Inflammatory macrophage treated with lipopolysaccharide for 4 hours (primary cell): ENCODE measurements at regions not wholly inside any gene's neighbourhood (a gene's known extent, or its start where the extent isn't known, plus 50 kb on each side); places are given as distances from the start of the nearest gene placed in this dataset.

Experiments used
- DNase-seq: peaks from one replicate; pipeline ENCODE4 v3.0.0-alpha.2; 2020

DNA sequence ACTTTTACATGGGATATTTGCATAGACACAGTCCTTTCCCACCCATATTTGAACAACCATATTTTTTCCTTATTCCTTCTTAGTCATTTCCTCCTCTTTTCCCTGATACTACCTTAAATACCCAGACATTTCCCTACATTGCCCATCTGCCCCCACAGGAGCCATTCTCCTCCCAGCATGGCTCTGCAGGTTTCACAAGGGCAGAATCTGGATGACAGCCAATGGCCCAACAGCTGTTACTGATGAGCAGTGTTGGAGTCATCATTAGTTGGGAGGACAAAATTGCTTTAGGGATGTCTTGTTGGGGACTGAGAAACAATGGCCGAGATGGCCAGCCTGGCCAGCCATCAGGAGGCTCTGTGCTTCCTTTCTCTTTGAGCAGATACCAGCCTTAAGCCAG, 209.5 kb downstream of the KLF5 start:
- no peak for DNase-seq

DNA sequence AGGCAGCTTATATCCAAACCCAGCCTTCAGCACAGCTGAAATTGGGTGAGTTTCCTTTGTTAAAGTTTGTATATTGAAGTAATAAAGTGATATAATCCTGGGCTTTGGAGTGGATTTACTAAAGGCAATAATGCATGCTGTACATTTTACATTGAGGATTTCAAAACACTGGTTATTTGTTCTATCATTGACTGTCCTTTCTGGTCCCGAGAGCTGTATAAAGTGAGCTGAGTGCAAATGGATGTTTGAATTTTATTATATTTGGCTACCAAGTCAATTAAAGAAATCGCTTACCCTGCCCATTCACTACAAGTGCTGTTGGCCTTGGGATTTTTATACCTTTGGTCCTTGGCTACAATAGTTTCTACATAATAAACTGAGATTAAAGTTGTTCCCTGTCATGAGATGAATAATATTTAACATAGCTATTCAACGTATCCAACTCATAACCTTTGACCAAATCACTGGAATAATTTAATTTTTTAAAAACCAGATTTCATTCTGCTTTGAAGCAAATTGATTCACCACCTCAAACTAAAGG, 207.9 kb downstream of the KLF5 start:
- DNase-seq = no peak

DNA sequence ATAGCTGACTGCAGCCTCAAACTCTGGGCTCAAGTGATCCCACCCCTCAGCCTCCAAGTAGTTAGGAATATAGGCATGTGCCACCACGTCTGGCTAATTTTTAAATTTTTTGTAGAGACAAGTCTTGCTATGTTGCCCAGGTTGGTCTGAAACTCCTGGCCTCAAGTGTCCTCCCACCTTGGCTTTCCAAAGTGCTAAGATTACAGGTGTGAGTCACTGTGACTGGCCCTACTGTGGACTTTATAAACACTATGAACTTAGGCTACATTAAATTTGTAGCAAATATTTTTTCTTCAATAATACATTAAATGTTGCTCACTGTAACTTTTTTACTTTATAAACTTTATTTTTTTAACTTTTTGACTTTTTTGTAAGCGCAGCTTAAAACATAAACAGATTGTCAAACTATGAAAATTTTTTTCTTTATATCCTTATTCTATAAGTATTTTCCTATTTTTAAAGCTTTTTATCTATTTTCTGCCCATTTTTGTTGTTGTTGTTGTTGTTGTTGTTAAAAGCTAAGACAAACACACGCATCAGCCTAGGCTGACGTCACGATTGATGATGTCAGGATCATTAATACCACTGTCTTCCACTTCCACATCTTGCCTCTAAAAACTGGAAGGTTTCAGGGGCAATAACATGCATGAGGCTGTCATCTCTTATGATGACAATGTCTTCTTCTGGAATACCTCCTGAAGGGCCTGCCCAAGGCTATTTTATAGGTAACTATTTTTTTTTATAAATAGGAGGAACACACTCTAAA, 204.2 kb downstream of the KLF5 start:
- DNase-seq = no peak

DNA sequence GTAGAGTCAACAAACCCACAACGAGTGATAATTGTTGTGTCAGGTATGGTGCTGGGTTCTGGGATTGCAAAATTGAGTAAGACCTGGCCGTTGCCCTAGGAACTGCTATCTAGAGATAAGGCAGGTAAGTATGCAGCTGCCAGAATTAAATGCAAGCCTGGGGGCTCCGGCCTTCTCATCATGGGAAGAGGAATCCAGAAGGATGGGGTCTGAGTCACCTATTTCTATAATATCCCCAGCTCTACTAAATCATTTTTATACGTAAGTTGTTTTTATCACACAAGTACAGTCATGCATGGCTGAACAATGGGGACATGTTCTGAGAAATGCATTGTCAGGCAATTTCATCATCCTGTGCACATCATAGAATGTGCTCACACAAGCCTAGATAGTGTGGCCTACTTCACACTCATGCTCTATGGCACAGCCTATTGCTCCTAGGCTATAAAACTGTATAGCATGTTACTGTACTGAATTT, 203.0 kb downstream of the KLF5 start:
- DNase-seq = no peak

DNA sequence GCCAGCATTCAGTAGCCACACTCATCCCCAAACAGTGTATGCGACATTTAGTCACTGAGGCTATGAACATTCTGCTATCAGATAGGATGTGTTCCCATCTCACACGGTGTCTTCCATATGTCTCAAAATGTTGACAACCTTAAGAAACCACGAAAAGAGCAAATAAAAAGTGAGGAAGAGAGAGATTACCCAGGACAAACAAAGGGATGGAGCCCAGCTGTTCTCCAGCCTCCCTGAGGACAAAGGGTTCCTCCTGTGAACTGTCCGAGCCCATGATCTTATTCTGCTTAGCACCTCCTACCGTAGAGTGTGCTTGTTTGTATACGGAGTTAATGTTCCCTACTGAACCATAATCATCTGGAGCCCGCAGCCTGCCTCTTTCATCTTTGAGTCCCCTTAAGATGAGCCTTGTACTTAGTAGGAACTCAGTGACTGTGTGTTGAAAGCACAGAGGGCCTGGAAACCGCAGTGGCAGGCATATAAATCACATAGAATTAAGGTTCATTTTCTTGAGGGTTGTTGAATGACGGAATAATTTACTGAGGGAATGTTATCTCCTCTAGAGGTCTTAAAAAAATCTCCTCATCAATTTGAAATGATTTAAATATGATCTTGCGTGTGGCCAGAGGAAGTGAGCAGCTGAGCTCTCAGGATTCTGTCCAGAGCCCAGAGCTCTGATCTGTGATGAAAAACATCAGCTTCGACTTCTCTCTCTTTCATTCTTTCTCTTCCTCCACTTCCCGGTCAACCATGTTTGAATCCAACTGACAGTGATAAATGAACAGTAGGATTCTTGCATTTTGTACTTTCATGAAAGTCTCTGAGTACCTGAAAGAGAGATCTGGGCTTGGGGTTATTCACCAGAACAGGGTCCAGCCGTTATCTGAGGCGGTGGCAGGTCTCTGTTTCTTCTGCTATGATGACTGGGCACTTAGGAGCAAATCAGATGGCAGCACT, 200.5 kb downstream of the KLF5 start:
- no peak for DNase-seq

DNA sequence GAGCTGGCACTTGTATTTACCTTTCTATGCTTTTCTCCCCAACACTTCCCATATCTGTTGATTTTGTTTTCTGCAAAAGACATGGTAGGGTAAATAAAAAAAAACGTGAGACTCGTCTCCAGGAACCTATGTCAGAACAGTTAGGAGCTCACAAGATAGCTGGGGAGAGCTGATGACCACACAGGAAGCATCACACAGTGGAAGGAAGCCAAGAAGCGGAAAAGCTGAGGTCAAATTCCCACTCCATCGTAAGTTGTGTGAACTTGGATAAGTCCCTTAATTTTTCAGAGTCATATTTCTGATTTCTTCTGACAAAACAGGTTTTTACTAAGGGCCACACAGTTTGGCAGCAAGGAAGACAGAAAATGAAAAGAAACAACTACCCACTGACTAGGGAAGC, 199.6 kb downstream of the KLF5 start:
- DNase-seq = peak; percentile 5

DNA sequence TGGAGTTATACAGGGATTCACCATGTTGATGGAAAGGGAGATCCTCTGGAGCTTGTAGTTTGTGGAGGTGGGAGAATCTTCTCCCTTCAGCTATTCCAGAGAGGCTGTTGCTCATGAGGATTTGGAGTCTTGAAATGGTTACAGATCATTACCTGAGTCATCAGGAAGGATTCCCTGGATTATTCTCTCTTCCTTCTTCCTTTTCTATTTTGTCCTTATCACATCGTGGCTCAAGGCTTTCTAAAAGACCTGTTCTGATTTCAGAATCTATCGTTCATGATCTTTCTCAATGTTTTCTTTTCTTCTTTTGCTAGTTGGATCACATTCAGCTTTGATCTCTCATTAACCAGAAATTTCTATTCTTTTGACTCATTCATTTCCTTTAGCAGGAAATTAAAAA, 196.0 kb downstream of the KLF5 start:
- no peak for DNase-seq

DNA sequence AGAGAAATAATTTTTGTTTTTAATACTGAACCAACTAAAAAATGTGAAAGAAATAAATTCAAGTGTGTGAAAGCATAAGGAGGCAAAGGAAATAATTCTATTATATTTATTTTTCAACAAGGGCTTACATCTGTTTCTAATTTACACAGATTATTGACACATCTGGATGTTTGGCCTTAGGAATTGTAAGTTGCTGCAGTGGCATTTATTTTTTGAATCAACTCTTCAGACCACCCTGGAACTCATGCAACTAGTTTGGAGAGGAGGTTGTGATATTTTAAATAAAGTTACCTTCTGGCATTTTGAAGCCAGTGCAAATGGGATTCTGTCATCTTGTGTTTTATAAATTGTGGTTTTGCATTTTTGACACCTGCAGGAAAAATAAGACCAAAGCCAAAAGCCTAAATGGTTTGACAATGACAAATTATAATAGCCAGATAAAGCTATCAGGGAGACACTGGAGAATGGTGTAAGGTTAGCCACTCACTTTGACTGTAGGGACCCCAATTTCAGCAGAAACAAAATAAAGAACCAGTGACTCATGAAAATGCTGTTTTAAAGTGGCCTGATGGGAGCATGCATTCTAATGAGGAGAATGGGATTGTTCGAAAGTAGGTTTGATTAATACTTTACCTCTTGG, 192.9 kb downstream of the KLF5 start:
- no peak for DNase-seq

DNA sequence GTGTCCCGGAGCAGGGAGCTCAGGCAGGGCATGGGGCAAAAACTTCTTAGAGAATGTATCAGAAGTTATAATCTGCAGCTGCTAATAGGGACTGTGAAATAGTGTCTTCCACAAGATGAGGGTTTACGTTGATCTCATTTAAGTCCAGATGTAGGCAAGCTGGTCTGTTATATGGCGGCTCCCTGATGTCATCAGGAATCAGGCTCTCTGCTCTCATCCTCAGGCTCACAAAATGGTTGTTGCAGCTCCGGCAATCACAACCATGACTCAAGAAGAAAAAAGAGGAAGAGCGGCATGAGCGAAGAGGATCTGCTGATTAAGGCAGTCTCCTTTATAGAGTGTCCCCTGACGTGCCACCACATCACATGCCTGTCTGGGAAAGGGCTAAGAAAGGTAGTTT, 191.3 kb downstream of the KLF5 start:
- DNase-seq = peak; percentile 44

DNA sequence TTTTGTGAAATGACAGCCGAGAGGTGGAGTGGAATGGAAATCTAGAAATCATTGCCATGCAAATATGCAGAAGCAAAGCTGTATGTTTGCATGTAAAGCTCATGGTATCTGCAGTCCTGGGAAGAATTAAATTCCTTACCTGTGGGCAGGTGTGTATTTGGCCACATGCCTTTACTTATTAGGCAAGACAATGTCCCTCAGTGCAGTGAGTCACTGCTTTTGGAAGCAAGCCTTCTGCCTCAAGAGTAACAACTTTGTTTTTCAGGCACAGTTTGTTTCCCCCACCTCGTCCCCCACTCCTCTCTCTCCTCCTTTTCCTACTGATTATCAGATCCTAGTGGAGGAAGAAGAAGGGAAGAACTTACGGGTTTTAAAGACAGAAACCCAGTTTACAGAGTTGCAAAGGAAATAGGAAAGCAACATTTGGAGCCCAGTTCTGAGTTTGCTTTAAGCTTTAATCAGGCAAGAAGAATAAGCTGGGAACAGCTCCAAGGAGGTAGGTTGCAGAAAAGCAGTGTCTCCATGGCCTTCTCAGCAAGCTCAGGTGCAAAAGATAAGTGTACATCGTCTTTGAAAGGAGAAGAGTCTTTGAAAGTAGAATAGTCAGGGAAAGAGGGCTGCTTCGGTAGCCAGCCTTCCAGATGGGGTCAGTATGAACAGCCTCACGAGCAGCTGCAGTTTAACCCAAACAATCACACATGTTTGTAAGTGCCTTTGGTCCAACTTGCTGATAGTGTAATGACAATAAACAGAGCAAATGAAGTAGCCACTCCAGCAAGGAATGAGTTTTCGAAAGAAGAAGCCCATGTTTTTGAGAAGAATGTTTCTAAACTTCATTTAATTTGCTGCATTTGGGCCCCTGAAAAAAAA, 190.1 kb downstream of the KLF5 start:
- DNase-seq = no peak

DNA sequence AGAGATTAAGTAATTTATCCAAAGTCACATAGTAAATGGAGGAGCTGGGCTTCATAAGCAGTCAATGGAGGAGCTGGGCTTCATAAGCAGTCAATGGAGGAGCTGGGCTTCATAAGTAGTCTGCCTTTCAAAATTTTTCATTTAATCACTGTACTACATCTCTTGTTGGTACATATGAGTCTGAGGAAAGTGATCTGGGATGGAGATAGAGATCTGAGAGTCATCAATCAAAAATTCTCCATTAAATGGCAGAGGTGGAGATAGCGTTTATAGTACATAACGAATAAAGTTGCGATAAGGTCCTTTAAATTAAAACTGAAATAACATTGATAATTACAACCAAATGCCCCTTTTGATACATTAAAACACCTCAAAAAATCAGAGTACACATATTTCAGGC, 189.3 kb downstream of the KLF5 start:
- DNase-seq = no peak

DNA sequence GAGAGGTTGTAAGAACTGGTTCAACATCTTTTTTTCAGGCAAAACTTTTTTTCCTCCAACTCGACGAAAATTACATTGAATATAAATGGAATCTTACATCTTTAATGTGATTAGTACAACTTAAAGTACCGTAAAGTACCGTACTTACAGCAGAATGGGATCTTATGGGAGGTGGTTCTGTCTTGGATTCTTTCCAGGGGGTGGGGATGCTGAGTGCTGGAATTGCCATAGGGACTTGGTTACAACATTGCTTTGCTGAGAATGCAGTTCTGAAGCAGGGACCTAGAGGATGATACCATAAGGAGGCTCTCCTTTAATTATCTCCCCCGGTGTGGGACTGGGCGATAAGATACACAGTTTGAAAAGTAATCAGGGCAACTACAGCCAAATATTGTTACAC, 186.4 kb downstream of the KLF5 start:
- DNase-seq = no peak

DNA sequence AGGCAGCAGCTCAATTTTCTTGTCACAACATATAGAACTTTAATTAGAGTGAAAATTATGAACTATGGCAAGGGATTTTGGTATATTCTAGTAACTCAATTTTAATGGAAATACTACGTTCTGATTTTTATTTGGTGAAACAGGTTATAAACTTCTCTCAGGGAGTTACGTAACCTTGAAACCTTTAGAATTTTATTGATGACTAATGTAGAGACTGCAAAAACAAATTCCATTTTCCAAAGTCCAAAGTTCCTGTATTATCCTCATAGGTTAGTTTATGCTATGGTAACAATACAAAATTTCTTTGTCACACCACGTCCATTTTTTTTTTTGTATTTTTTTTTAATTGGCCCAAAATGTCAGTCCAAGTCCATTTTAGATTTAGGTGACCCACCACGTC, 185.7 kb downstream of the KLF5 start:
- no peak for DNase-seq

DNA sequence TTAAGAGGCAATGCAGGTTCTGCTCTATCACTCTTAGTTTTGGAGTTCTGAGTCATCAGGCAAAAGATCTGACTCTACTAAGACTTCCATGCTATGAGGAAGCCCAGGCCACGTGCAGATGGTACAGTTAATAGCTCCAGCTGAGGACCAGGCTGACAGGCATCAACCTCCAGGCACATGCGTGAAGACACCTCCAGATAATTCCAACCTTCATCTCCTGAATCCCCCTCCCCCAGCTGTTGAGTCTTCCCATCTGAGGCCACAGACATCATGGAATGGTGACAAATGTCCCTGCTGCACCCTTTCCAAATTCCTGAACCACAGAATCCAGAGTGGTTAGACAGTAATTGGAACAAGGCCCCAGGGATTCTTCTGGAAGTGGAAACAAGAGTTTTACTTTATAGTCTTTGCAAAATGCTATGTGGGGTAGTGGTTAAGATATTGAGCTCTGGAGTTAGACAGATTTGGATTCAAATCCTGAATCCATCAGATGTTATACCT, 183.8 kb downstream of the KLF5 start:
- DNase-seq = no peak

DNA sequence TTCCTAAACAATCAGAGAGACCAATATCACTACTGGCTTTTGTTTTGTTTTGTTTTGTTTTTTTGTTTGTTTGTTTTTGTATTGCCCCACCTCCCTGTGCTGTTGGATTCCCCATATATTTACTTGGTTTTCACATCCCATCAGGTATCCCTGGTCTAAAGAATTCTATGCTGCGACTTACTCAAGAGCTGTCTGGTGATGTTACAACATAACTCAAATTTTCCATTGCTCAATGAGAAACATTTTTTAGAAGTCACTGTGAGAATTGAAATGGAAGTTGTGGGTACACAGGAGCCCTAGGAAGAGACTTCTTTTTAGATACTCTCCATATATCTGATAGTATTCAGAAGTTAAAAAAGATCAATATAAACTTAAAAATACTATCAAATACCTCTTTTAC, 181.4 kb downstream of the KLF5 start:
- DNase-seq = no peak

DNA sequence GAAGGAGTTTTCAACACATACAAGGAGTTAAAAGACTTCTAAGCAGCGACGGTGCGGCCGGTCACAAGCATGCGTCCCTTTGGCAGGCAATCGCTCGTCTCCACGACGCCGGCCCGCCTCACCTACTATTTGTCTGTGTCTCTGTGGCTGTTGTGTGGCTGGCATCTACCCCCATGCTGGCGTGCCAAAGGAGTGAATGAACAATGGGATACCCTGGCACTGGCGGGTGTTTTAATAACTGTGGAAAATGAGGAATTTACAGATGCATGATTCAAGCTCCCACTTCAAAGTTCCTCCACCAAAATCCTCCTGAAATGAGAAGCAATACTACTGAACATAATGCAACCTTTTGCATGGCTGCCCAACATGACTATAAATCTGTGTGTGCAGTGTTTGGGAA, 176.6 kb downstream of the KLF5 start:
- no peak for DNase-seq

DNA sequence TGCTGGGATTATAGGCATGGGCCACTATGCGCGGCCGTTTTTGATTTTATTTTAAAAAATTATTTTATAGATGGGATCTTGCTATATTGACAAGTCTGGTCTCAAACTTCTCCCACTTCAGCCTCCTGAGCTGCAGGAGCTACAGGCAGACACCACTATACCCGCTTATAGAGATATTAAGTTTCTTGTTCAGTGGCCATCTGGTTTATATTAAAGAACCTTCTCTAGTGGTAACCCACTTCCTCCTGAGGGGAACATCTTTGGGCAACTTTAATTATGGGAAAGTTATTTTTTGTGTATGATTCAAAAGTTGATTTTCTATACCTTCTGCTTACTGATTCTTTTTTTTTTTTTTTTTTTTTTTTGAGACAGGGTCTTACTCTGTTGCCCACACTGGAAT, 172.7 kb downstream of the KLF5 start:
- no peak for DNase-seq

DNA sequence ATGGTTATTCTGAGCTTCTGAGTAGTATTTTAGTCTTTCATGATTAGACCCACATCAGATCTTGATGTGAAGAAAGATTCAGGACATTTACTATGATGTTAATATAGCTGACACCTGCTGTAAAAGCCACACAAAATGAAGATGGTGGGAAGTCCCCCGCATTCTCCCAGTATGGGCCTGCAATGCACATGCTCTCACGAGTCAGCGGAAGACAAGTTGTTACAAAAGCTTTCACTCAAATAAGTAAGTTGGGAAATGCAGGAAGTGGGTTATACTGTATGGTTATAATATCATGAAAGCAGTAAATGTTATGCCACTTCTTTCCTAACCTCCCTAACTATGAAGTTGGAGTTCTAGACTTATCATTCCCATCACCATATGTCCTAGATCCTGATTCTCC, 171.9 kb downstream of the KLF5 start:
- peak; percentile 84 for DNase-seq

DNA sequence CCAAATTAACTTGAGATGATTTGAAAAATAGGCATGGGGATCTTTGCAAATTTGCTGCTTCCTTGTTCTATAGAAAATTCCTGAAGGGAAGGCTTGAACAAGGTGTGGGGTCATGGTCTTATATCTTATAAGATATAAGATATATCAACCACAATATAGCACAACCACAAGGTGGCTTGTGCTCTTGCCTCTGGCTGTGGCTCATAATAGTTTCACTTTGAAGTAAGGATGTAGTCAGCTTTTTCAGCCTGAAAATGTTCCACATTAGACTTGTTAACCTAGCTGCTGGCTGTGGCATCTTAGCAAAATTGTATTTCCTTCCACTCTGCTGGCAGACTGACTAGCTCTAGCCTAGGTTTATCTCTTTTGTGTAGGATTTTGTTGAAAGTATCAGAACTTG, 169.7 kb downstream of the KLF5 start:
- DNase-seq = peak; percentile 11

DNA sequence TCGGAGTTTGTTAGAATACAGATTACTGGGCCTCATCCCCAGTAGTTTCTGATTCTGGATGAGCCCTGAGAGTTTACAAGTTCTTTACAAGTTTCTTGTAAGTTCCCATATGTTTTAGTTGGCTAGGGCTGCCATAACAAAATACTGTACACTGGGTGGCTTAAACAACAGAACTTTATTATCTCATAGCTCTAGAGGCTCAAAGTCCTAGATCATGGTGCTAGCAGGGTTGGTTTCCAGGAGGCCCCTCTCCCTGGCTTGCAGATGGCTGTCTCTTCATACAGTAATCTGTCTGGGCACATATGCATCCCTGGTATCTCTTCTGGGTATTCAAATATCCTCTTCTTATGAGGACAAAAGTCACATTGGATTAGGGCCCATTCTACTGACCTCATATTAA, 167.2 kb downstream of the KLF5 start:
- no peak for DNase-seq

DNA sequence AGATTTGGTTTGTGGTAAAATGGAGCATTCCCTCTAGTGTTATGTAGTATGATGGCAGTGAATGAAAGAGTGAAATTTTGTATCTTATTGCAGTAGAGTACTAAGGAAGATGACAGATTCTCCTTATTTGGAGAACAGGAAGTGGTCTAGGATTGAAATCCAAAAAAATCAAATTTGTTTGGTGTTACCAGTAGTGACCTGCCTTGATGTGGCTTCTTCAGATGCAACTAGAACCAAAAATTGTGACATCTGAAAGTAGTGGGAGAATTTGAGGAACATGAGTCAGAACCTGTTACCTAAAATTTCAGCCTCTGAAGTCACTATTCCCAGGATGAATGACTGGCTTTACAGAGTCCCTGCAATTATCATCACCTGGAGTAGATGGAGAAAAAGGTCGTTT, 165.9 kb downstream of the KLF5 start:
- DNase-seq = peak; percentile 83

DNA sequence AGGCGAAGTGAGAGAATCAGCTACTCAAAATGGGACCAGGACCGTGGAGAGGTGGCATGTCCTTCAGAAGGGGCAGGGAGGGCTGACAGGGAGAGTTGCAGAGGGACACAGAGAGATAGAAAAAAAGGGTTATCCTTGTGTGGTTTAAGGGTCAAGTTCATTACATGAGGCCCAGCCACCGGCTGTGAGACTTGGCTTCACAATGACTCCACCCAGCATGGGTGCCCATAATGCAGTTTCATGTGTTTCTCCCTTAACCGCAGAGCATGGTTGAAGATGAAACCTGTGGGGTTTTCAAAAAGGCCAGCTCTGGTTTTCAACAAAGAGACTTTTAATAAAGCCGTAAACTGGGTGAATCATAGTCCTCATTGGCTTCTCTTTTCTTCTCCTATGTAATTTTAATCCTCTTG, 164.6 kb downstream of the KLF5 start:
- DNase-seq = no peak
